ENCODE measurements at regions not wholly inside any gene's neighbourhood (a gene's known extent, or its start where the extent isn't known, plus 50 kb on each side); places are given as distances from the start of the nearest gene placed in this dataset.

GRCh38 chr12:116636608-116637519, 77.7 kb downstream of the MAP1LC3B2 start:
- DNase-seq (ENCODE audit: low spot score in 2 of 2) (no peak), ATAC-seq (no peak)
- no peak overlapping the region for H3K27ac Mint-ChIP-seq
- H3K9me3 Mint-ChIP-seq: no peaks in the 10 kb centered on the region
- H3K36me3 Mint-ChIP-seq: no peaks in the 10 kb centered on the region

- Mint-ChIP-seq H3K36me3 (no peaks in the 10 kb centered on the region), H3K27ac (peak overlapping the region in 1 of 2 donors; percentile 72), H3K9me3 (no peaks in the 10 kb centered on the region)
- DNase-seq (ENCODE audit: low spot score in 2 of 2) (no peak), ATAC-seq (no peak)
These were observed 76.3 kb downstream of the MAP1LC3B2 start for GRCh38 chr12:116635487-116635886.

GRCh38 chr12:116633476-116633875, 74.3 kb downstream of the MAP1LC3B2 start:
- no peaks in the 10 kb centered on the region for H3K9me3 Mint-ChIP-seq
- H3K27ac Mint-ChIP-seq: no peak overlapping the region
- ATAC-seq: no peak
- no peaks in the 10 kb centered on the region for H3K36me3 Mint-ChIP-seq
- DNase-seq (ENCODE audit: low spot score in 2 of 2): no peak

GRCh38 chr12:116631619-116632018, 72.4 kb downstream of the MAP1LC3B2 start:
- no peak for ATAC-seq
- no peak overlapping the region for H3K27ac Mint-ChIP-seq
- no peaks in the 10 kb centered on the region for H3K9me3 Mint-ChIP-seq
- no peak for DNase-seq (ENCODE audit: low spot score in 2 of 2)
- H3K36me3 Mint-ChIP-seq: no peaks in the 10 kb centered on the region

- no peak overlapping the region for H3K27ac Mint-ChIP-seq
- ATAC-seq (no peak), DNase-seq (ENCODE audit: low spot score in 2 of 2) (no peak)
- no peaks in the 10 kb centered on the region for H3K9me3 Mint-ChIP-seq
- no peaks in the 10 kb centered on the region for H3K36me3 Mint-ChIP-seq
These were observed 71.6 kb downstream of the MAP1LC3B2 start for GRCh38 chr12:116630762-116631161.

GRCh38 chr12:116629480-116629879, 70.3 kb downstream of the MAP1LC3B2 start:
- DNase-seq (ENCODE audit: low spot score in 2 of 2) (no peak), ATAC-seq (no peak)
- Mint-ChIP-seq H3K27ac (no peak overlapping the region), H3K36me3 (no peaks in the 10 kb centered on the region), H3K9me3 (no peaks in the 10 kb centered on the region)

GRCh38 chr12:116628989-116629388, 69.8 kb downstream of the MAP1LC3B2 start:
- Mint-ChIP-seq H3K9me3 (no peaks in the 10 kb centered on the region), H3K27ac (no peak overlapping the region), H3K36me3 (no peaks in the 10 kb centered on the region)
- ATAC-seq (no peak), DNase-seq (ENCODE audit: low spot score in 2 of 2) (no peak)

GRCh38 chr12:116628450-116628793, 69.2 kb downstream of the MAP1LC3B2 start:
- no peak overlapping the region for H3K27ac Mint-ChIP-seq
- no peak for DNase-seq (ENCODE audit: low spot score in 2 of 2)
- ATAC-seq: no peak
- H3K9me3 Mint-ChIP-seq: peaks cover under 1 to 1% of the 10 kb centered on the region in 2 donors
- H3K36me3 Mint-ChIP-seq: peaks cover 1 to 3% of the 10 kb centered on the region in 2 donors
